Gastrocnemius medialis (tissue), 4 donors: ENCODE measurements at regions not wholly inside any gene's neighbourhood (a gene's known extent, or its start where the extent isn't known, plus 50 kb on each side); places are given as distances from the start of the nearest gene placed in this dataset.

Experiments
- CTCF ChIP-seq, 5 experiments: fragments of 450-650 bp in 3 of 5; fragments of 200-600 bp in 2 of 5; sonication (generic) in 2 of 5; IDR thresholded peaks in 4 of 5; conservative IDR thresholded peaks in 1 of 5; 1 replicate in 4 of 5; 2 replicates in 1 of 5; pipeline ENCODE4 v1.5.1; 2016 to 2019; ENCODE audit warnings: antibody characterized with exemption in 5 of 5, mild to moderate bottlenecking in 3 of 5, moderate library complexity in 3 of 5
- POLR2A ChIP-seq, 2 donors: fragments of 450-650 bp; IDR thresholded peaks; one replicate each; pipeline ENCODE4 v1.6.1; 2017; ENCODE audit warnings: antibody characterized with exemption in 2 of 2, mild to moderate bottlenecking in 2 of 2, moderate library complexity in 2 of 2

- TF ChIP-seq POLR2A (IDR thresholded peaks at IDR 0.05), result no peak
- no peak for TF ChIP-seq CTCF (IDR thresholded peaks at IDR 0.05 in 4 of 5, conservative IDR thresholded peaks at IDR 0.05 in 1 of 5)
Observed at GRCh38 chr5:115702025-115702424, 76.2 kb upstream of the TMED7 start.
